Activated naive CD4-positive, alpha-beta T cell treated with anti-CD3 and anti-CD28 coated beads, Interleukin-2, amount 50 U/mL, for 24 hours (primary cell): ENCODE measurements at regions not wholly inside any gene's neighbourhood (a gene's known extent, or its start where the extent isn't known, plus 50 kb on each side); places are given as distances from the start of the nearest gene placed in this dataset.
"Not testable (repeated sequence)": the region's sequence is repeated elsewhere in the genome, so short reads cannot be mapped to it uniquely, and the experiment has no call there.

Source experiments
- H3K27ac Mint-ChIP-seq: one replicate; pipeline ENCODE4 v1.8.0; 2021; ENCODE audit warnings: mild to moderate bottlenecking, mixed read lengths
- H3K27me3 Mint-ChIP-seq: one replicate; pipeline ENCODE4 v1.8.0; 2021; ENCODE audit warnings: mixed read lengths
- H3K36me3 Mint-ChIP-seq: one replicate; pipeline ENCODE4 v1.8.0; 2021; ENCODE audit warnings: mixed read lengths
- H3K4me1 Mint-ChIP-seq: one replicate; pipeline ENCODE4 v1.8.0; 2021; ENCODE audit warnings: mixed read lengths
- H3K4me3 Mint-ChIP-seq: one replicate; pipeline ENCODE4 v1.8.0; 2021; ENCODE audit warnings: mild to moderate bottlenecking, mixed read lengths
- H3K9me3 Mint-ChIP-seq: one replicate; pipeline ENCODE4 v1.8.0; 2021; ENCODE audit warnings: mixed read lengths

DNA sequence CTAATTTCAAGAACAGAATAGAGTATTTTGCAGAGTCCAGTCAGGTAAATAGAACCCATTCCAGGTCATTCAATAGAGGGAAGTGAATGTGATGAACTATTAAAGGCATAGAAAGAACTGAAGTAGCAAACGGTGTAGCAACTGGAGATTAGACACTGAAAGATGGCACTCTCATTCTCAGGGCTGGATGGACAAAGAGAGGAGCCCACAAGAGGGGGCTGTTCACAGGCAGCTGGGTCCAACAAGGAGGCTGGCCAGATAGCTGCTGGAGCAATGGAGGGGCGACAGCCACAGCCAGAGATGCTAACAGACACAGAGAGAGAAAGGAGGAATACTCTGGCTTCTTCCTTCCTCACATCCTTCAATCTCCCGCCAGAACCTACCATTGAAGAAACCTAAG is 93.1 kb upstream of the SMARCA2 start:
- peaks cover 5% of the 10 kb centered on the region for H3K27me3 Mint-ChIP-seq
- no peak overlapping the region for H3K27ac Mint-ChIP-seq
- no peaks in the 10 kb centered on the region for H3K9me3 Mint-ChIP-seq
- H3K4me1 Mint-ChIP-seq: no peaks in the 10 kb centered on the region
- H3K36me3 Mint-ChIP-seq: no peaks in the 10 kb centered on the region
- H3K4me3 Mint-ChIP-seq: no peak overlapping the region

DNA sequence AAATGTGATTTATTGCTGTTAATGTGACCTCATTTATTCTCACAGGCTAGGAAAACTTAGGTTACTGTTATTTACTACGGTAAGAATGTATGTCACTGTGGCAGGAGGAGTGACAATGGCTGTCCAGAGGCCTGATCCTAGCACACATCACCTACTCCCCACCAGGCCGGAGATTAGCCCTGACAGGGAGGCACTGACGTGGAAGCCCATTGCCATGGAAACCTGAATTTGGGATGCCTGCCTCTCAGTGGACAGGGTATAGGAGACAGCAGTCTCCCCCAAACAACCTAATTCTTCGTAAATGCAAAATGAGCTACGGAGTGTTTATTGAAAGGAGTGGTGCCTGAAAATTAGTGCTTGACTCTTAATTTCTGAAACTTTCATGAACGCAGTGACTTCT is 87.6 kb upstream of the SMARCA2 start:
- H3K9me3 Mint-ChIP-seq: no peaks in the 10 kb centered on the region
- H3K36me3 Mint-ChIP-seq: no peaks in the 10 kb centered on the region
- H3K27ac Mint-ChIP-seq: no peak overlapping the region
- H3K27me3 Mint-ChIP-seq: no peaks in the 10 kb centered on the region
- H3K4me1 Mint-ChIP-seq: no peaks in the 10 kb centered on the region
- H3K4me3 Mint-ChIP-seq: no peak overlapping the region

DNA sequence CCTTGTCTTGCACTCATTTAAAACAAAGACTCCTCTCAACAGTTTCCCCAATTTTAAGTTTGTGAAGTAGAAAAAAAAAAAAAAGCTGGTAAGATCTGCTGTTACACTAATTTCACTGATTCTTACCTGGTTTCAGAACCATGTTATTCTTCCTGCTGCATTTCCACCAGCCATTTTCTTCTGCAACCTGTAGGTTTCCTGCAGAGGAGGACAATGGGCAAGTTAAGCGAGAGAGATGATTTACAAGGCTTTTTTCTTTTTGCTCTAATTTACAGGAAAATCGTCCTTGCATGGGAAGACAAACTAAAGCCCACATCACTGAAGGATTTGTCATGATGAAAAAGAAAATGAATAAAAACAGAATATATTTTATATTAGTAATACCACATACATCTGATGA is 86.0 kb upstream of the SMARCA2 start:
- H3K27ac Mint-ChIP-seq: no peak overlapping the region

DNA sequence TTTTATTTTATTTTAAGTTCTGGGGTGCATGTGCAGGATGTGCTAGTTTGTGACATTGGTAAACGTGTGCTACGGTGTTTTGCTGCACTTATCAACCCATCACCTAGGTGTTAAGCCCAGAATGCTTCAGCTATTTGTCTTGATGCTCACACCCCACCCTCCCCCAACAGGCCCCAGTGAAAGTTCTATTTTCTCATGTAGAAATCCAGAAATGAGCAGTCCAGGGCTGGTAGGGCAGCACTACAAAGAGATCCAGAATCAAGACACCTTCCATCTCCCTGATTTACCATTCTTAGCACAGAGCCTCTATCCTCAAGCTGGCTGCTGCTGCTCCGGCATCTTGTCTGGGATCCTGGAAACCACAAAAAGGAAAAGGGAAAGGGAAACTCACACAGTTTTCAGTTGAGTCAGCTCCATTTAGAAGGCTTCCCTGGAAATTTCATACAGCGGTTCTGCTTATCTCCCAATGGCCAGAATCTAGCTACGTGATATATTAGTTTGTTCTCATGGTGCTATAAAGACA is 85.4 kb upstream of the SMARCA2 start:
- Mint-ChIP-seq H3K27ac (no peak overlapping the region), H3K4me3 (no peak overlapping the region), H3K9me3 (no peaks in the 10 kb centered on the region), H3K36me3 (no peaks in the 10 kb centered on the region), H3K27me3 (no peaks in the 10 kb centered on the region), H3K4me1 (no peaks in the 10 kb centered on the region)

More for the DNA sequence above, 86.0 kb upstream of the SMARCA2 start:
- Mint-ChIP-seq H3K27me3 (no peaks in the 10 kb centered on the region), H3K9me3 (no peaks in the 10 kb centered on the region), H3K4me3 (no peak overlapping the region), H3K36me3 (no peaks in the 10 kb centered on the region), H3K4me1 (no peaks in the 10 kb centered on the region)

DNA sequence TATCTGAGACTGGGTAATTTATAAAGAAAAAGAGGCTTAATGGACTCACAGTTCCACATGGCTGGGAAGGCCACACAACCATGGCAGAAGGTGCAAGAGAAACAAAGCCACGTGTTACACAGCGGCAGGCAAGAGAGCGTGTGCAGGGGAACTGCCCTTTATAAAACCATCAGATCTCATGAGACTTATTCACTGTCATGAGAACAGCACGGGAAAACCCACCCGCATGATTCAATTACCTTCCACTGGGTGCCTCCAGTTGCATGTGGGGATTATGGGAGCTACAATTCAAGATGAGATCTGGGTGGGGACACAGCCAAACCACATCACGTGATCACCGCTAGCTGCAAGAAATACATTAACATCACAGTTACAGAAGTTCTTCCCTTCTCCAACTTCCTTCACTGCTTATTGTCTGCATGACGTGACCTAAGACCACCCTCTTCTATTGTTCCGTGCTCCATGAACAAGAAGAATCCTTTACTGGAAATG is 84.9 kb upstream of the SMARCA2 start:
- H3K4me1 Mint-ChIP-seq, H3K27me3 Mint-ChIP-seq, H3K9me3 Mint-ChIP-seq, H3K27ac Mint-ChIP-seq, H3K36me3 Mint-ChIP-seq, H3K4me3 Mint-ChIP-seq: not testable (repeated sequence)

DNA sequence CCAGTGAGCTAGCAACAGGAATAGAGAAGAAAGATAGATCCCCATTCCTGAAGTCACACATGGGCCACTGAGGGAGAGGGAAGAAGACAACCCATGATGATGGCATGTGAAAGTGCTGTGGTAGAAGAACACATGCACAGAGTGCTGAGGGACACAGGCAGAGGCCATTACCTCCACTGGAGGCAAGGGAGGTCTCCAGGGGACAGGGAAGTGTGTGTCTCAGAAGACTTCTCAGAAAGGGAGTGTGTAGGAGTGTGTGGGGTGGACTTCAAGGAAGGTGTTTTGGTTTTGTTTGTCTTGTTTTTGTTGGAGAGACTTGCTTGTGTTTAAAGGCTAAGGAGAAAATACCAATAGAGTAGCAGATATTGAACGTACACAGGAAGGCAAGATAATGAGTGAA is 77.0 kb upstream of the SMARCA2 start:
- no peaks in the 10 kb centered on the region for H3K36me3 Mint-ChIP-seq
- peaks cover 3% of the 10 kb centered on the region for H3K27me3 Mint-ChIP-seq
- H3K9me3 Mint-ChIP-seq: no peaks in the 10 kb centered on the region
- no peaks in the 10 kb centered on the region for H3K4me1 Mint-ChIP-seq
- H3K27ac Mint-ChIP-seq: no peak overlapping the region
- H3K4me3 Mint-ChIP-seq: no peak overlapping the region

DNA sequence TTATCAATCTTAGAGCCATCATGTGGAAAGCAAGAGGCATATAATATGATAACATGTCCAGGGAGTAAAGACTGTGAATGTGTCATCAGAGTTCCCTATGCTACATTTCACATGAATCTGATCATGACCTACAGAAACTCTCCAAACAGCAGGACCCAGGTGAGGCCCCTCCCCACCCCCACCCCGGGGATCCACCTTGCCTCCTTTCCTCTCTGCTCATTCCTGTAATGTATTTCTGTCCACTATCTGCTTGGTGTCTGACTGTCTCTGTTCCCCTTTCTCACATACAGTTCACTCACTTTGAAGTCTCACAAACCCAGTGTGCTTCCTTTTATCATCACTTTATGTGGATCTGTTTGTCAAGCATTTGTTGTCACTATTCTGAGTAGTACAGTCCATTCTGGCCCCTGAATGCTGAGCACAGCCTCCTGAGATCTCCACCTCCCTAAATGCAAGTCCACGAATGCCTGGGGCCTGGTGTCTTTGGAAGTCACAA is 76.4 kb upstream of the SMARCA2 start:
- Mint-ChIP-seq H3K9me3 (no peaks in the 10 kb centered on the region), H3K4me1 (no peaks in the 10 kb centered on the region), H3K4me3 (no peak overlapping the region), H3K27me3 (peaks cover 3% of the 10 kb centered on the region), H3K36me3 (no peaks in the 10 kb centered on the region), H3K27ac (no peak overlapping the region)

DNA sequence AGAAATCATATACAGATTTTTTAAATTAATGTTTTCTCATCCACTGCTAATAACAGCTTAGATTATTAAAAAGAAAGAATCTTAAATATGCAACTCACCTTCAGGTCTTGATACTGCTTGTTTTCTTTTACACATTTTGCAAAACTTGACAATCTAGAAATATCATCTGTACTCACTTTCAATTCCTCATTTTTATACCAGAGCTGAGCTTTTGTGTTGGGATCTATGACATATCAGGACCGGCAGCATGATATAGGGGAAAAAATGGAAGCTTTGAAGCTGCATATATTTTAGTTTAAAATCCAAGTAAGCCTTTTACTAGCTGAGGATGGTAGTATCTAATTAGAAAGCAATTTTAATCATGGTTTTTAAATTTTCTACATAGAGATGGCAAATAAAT is 75.7 kb upstream of the SMARCA2 start:
- no peaks in the 10 kb centered on the region for H3K4me1 Mint-ChIP-seq
- no peak overlapping the region for H3K27ac Mint-ChIP-seq
- H3K9me3 Mint-ChIP-seq: no peaks in the 10 kb centered on the region
- H3K36me3 Mint-ChIP-seq: no peaks in the 10 kb centered on the region
- peaks cover 3% of the 10 kb centered on the region for H3K27me3 Mint-ChIP-seq
- no peak overlapping the region for H3K4me3 Mint-ChIP-seq

DNA sequence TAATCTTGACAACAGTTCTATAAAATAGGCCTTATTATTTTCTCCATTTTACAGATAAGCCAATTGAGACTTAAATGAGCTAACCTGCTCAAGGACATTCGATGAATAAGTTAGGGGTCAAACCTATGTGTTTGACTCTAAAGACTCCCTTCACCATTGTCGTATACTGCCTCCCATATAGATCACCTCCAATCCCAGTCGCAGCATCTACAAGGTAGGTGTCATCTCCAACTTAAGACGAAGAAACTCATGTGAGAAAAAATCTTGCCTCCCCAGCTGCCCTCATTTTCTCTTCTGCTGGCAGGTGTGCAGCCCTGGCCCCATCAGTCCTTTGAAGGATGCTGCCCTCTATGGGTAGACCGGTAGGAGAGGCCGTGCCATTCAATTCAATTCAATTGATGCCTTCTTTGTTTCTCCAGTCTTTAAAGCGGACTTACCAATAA is 75.2 kb upstream of the SMARCA2 start:
- H3K27me3 Mint-ChIP-seq: peaks cover 4% of the 10 kb centered on the region
- H3K9me3 Mint-ChIP-seq: no peaks in the 10 kb centered on the region
- no peak overlapping the region for H3K27ac Mint-ChIP-seq
- H3K4me1 Mint-ChIP-seq: no peaks in the 10 kb centered on the region
- H3K4me3 Mint-ChIP-seq: no peak overlapping the region
- H3K36me3 Mint-ChIP-seq: no peaks in the 10 kb centered on the region

DNA sequence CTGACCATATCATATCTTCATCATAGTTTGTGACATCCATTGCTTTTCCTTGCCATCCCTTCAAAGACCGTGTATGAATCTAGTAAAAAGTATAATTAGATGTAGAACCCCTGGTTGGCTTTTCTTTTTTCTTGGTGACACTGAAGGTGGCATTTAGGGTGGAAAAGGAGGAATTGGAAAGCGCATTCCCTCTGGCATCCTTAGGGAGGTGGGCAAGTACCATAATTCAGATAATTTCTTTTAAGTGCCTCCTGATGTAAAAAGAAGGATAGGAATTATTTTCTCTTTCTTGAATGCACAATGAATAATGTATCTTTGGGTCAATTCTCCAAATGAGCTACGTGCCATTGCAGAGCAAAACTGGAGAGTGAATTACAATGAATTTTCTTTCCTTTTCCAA is 73.2 kb upstream of the SMARCA2 start:
- Mint-ChIP-seq H3K4me3 (no peak overlapping the region), H3K27me3 (peaks cover 4% of the 10 kb centered on the region), H3K36me3 (no peaks in the 10 kb centered on the region), H3K27ac (no peak overlapping the region), H3K4me1 (no peaks in the 10 kb centered on the region), H3K9me3 (no peaks in the 10 kb centered on the region)

DNA sequence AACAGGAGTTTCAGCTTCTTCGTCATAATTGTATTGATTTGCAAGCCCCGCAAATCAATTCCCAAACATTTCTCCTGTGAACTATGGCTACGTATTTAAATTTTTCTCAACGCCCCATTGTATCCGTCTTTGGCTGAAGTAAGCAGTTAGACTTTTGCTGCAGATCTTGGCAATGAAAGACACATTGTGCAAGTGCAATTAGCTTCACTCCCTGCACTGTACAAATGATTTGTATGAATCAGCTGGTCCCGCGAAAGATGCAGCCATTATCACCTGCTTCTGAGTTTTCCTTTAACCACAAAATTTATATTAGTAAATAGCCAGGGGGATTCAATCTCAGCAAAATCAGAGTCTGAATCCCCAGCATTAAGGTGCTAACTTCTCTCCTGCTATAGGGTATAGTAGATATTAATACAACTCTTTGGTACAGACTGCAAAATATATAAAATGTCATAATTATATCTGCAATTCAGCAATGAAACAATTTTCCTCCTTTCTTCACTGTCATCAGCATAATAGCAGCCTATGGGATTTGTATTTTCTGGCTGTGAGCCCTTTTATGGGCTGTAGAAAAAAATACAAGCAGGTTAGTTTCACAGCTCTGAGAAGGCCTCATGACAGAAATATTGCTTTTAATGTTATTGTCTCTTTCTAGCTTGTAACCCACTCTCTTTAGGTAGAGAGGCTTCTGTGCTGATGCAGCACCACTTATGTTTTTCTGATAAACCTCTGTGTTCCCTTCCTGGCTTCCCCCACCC is 68.4 kb upstream of the SMARCA2 start:
- Mint-ChIP-seq H3K36me3 (no peaks in the 10 kb centered on the region), H3K27ac (no peak overlapping the region)

DNA sequence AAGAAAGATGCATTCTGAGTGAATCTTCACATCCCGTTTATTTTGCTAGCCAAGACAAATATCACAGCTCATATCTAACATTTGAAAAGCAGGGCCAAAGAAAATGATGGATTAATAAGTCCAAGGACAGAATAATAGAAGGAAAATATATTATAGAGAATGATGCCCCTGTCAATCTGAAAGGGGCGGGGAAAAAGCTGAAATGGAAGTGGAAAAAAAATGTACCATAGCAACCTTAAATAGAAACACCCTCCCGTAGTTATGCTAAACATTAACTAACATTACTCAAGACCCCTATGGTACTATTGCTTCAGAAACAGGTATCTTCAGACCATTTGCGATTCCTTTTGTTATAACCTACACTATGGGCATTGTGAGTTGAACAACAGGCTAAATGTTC is 67.7 kb upstream of the SMARCA2 start:
- Mint-ChIP-seq H3K27ac (no peak overlapping the region), H3K4me1 (no peaks in the 10 kb centered on the region), H3K36me3 (no peaks in the 10 kb centered on the region), H3K27me3 (peaks cover 2% of the 10 kb centered on the region), H3K4me3 (no peak overlapping the region), H3K9me3 (no peaks in the 10 kb centered on the region)

More for the DNA sequence above, 68.4 kb upstream of the SMARCA2 start:
- no peaks in the 10 kb centered on the region for H3K4me1 Mint-ChIP-seq
- H3K27me3 Mint-ChIP-seq: peaks cover 2% of the 10 kb centered on the region
- no peak overlapping the region for H3K4me3 Mint-ChIP-seq
- H3K9me3 Mint-ChIP-seq: no peaks in the 10 kb centered on the region

DNA sequence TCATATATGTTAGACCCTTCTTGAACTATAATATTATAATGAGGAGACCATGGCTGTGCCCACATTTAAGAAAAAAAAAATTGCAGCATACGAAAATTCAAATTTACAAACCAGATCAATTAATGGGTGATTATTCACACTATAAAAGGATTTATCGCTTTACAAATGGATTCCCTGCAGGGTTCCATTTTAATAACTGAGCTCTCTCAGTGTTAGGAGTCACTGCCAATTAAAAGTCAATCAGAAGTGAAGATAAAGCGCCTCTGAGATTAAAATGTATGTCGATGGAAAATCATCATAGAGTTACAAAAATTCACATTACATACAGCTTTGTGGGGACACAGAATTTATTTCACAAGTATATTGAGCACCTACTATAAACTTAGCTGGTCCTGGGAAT is 66.6 kb upstream of the SMARCA2 start:
- Mint-ChIP-seq H3K4me3 (no peak overlapping the region), H3K27me3 (peaks cover 2% of the 10 kb centered on the region), H3K36me3 (no peaks in the 10 kb centered on the region), H3K9me3 (no peaks in the 10 kb centered on the region), H3K27ac (no peak overlapping the region), H3K4me1 (no peaks in the 10 kb centered on the region)

DNA sequence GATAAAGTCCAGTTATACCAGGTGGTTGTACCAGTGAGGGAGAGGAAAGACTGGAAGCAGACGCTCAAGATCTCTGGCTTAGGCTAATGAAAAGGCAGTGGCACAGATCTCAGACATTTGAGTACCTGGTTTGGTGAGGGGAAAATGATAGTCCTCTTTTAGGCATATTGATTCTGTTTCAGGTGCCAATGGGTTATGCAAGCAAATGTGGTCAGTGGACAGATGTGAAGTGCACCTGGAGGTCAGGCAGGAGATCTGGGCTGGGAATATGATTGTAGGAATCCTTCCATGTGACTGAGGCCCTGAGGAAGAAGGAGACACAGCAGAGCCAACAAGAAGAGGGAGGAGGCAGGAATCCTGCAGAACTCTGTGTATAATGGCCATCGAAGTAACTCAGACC is 63.7 kb upstream of the SMARCA2 start:
- H3K9me3 Mint-ChIP-seq: no peaks in the 10 kb centered on the region
- no peaks in the 10 kb centered on the region for H3K36me3 Mint-ChIP-seq
- H3K4me1 Mint-ChIP-seq: no peaks in the 10 kb centered on the region
- no peak overlapping the region for H3K27ac Mint-ChIP-seq
- H3K27me3 Mint-ChIP-seq: peaks cover 1% of the 10 kb centered on the region
- no peak overlapping the region for H3K4me3 Mint-ChIP-seq

DNA sequence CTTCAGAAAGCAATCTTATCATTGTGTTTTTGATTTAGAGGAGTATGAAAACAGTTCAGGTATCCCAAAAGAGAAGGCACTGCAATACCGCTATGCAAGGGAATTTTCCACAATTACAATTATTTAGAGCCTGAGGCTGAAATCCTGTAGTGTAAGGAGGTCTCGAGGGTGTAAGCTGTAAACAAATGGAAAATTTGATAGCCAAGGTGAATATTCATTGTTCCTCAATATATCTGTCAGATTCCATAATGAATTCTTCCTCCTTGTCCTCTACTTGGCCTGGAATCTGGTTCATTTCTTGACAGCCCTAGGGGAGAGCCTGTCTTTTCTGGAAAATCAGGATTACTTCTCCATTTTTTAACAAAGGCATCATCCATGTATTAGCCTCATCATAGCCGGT is 63.1 kb upstream of the SMARCA2 start:
- peaks cover 1% of the 10 kb centered on the region for H3K27me3 Mint-ChIP-seq
- H3K9me3 Mint-ChIP-seq: no peaks in the 10 kb centered on the region
- H3K36me3 Mint-ChIP-seq: no peaks in the 10 kb centered on the region
- H3K27ac Mint-ChIP-seq: no peak overlapping the region
- H3K4me3 Mint-ChIP-seq: no peak overlapping the region
- H3K4me1 Mint-ChIP-seq: no peaks in the 10 kb centered on the region

DNA sequence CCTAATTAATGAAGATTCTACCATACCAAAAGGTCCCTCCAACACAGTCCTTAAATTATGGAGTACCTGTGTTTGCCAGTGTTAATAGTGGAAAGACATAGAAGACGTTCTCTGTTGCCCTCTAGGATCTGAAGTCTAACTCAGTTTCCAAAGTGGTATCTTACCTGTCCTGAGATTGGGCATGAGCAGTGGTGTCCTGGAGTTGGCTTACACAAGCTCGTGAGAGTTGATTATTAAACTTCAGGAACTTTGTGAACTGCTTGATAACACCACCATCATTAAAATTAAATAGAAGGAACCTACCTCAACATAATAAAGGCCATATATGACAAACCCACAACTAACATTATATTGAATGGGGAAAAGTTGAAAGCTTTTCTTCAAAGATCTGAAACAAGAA is 60.9 kb upstream of the SMARCA2 start:
- no peaks in the 10 kb centered on the region for H3K27me3 Mint-ChIP-seq
- H3K4me1 Mint-ChIP-seq: no peaks in the 10 kb centered on the region
- H3K36me3 Mint-ChIP-seq: no peaks in the 10 kb centered on the region
- no peaks in the 10 kb centered on the region for H3K9me3 Mint-ChIP-seq
- no peak overlapping the region for H3K27ac Mint-ChIP-seq
- no peak overlapping the region for H3K4me3 Mint-ChIP-seq

DNA sequence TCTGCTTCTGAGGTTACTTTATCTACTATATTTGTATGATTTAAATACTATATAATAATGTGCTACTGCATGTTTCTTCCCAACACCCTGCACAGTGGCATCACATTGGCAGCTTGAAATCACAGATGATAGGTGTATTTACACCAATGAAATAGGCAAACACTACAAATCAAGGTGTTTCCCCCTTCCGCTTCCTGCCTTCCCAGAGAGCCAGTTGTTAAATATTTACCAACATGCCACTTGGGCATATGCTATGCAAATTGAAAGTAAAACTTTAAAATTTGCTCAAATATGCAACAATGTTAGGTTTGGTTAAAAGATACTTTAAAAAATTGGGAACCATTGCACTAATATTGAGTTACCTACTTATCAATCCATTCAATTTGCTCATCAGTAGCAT is 58.2 kb upstream of the SMARCA2 start:
- H3K4me1 Mint-ChIP-seq: no peaks in the 10 kb centered on the region

More for the DNA sequence above, 58.2 kb upstream of the SMARCA2 start:
- no peak overlapping the region for H3K4me3 Mint-ChIP-seq
- H3K27me3 Mint-ChIP-seq: no peaks in the 10 kb centered on the region
- H3K27ac Mint-ChIP-seq: no peak overlapping the region
- no peaks in the 10 kb centered on the region for H3K36me3 Mint-ChIP-seq
- H3K9me3 Mint-ChIP-seq: no peaks in the 10 kb centered on the region
